PFSK-1 (cell line): ENCODE measurements at regions not wholly inside any gene's neighbourhood (a gene's known extent, or its start where the extent isn't known, plus 50 kb on each side); places are given as distances from the start of the nearest gene placed in this dataset.

Source experiments
- POLR2AphosphoS5 ChIP-seq: IDR thresholded peaks from 2 replicates; pipeline ENCODE4 v1.6.1; 2012; ENCODE audit warnings: low read depth, mild to moderate bottlenecking, control low read depth, low read length, moderate library complexity
- SIN3A ChIP-seq: IDR thresholded peaks from 2 replicates; pipeline ENCODE4 v1.6.1; 2012; ENCODE audit warnings: mild to moderate bottlenecking, low read length, moderate library complexity, borderline replicate concordance; ENCODE audit not compliant: insufficient read depth
- TAF1 ChIP-seq: IDR thresholded peaks from 2 replicates; pipeline ENCODE4 v1.6.1; 2012; ENCODE audit warnings: low read length, control low read depth, borderline replicate concordance; ENCODE audit not compliant: insufficient read depth
- TF ChIP-seq, protein P1 (sequence below), 2 experiments: IDR thresholded peaks; 2 replicates each; pipeline versions ENCODE4 v1.6.1 to v1.8.0; 2011 to 2012; ENCODE audit warnings: low read depth in 2 of 2, low read length in 2 of 2, control low read depth in 1 of 2, inconsistent platforms in 1 of 2, mild to moderate bottlenecking in 1 of 2, moderate library complexity in 1 of 2; ENCODE audit not compliant: insufficient read depth in 1 of 2

DNA sequence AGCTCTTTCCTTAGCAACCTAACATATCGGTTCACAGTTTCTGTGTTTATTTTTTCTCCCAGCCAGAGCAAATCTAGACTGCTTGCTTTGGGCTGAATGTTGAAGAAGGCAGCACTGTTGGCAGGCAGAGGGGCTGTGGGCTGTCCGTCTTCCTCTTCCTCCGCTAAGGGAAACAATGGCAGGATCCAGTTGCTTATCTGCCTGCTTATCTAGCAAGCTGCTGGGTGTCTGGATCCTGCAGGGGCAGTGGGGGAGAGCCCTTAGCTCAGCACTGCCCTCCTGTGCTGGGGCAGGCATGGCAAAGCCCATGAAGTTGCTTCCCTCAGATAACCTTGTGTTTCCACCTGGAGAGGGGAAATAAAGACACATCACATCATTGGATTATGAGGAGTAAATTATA, 92.7 kb upstream of the CD93 start:
- TF ChIP-seq SIN3A (no peak), POLR2AphosphoS5 (no peak), TAF1 (no peak)
- TF ChIP-seq, protein P1, sequence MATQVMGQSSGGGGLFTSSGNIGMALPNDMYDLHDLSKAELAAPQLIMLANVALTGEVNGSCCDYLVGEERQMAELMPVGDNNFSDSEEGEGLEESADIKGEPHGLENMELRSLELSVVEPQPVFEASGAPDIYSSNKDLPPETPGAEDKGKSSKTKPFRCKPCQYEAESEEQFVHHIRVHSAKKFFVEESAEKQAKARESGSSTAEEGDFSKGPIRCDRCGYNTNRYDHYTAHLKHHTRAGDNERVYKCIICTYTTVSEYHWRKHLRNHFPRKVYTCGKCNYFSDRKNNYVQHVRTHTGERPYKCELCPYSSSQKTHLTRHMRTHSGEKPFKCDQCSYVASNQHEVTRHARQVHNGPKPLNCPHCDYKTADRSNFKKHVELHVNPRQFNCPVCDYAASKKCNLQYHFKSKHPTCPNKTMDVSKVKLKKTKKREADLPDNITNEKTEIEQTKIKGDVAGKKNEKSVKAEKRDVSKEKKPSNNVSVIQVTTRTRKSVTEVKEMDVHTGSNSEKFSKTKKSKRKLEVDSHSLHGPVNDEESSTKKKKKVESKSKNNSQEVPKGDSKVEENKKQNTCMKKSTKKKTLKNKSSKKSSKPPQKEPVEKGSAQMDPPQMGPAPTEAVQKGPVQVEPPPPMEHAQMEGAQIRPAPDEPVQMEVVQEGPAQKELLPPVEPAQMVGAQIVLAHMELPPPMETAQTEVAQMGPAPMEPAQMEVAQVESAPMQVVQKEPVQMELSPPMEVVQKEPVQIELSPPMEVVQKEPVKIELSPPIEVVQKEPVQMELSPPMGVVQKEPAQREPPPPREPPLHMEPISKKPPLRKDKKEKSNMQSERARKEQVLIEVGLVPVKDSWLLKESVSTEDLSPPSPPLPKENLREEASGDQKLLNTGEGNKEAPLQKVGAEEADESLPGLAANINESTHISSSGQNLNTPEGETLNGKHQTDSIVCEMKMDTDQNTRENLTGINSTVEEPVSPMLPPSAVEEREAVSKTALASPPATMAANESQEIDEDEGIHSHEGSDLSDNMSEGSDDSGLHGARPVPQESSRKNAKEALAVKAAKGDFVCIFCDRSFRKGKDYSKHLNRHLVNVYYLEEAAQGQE (IDR thresholded peaks at IDR 0.05; ENCODE audit: insufficient read depth in 1 of 2, low read depth in 2 of 2, low read length in 2 of 2), result no peak
